Activated CD4-positive, alpha-beta T cell treated with anti-CD3 and anti-CD28 coated beads, Interleukin-10, Interleukin-2, amounts not matched to agents 100 ng/mL and 50 ng/mL, durations not matched to agents 16 hours and 8 hours (primary cell): ENCODE measurements at regions not wholly inside any gene's neighbourhood (a gene's known extent, or its start where the extent isn't known, plus 50 kb on each side); places are given as distances from the start of the nearest gene placed in this dataset.
"Not testable (repeated sequence)": the region's sequence is repeated elsewhere in the genome, so short reads cannot be mapped to it uniquely, and the experiment has no call there.

Experiments
- DNase-seq: peaks from one replicate; pipeline ENCODE4 v3.0.0-alpha.2; 2020

DNA sequence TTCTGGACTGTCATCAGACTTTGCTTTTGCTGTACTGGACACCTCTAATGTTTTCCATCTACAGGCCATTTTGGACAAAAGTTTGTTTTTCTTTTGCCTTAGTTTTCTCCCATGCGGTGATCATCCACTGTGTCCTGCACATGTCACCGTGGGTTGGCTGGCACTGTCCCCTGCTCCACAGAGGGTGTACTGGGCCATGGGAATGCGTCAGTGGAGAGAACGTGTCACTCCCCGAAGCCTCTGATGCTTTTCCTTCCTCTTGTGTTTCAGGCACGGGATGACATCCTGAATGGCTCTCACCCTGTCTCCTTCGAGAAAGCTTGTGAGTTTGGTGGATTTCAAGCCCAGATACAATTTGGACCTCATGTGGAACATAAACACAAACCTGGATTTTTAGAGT is 385.0 kb upstream of the TPM1 start:
- DNase-seq = not testable (repeated sequence)

GRCh38 chr15:62658498-62658897 is 384.0 kb upstream of the TPM1 start:
- DNase-seq = peak; percentile 68

- DNase-seq = no peak
These were observed 379.0 kb upstream of the TPM1 start for GRCh38 chr15:62663547-62663946.

GRCh38 chr15:62665449-62665848 is 377.1 kb upstream of the TPM1 start:
- DNase-seq = no peak

GRCh38 chr15:62666046-62666445 is 376.5 kb upstream of the TPM1 start:
- DNase-seq = no peak

DNA sequence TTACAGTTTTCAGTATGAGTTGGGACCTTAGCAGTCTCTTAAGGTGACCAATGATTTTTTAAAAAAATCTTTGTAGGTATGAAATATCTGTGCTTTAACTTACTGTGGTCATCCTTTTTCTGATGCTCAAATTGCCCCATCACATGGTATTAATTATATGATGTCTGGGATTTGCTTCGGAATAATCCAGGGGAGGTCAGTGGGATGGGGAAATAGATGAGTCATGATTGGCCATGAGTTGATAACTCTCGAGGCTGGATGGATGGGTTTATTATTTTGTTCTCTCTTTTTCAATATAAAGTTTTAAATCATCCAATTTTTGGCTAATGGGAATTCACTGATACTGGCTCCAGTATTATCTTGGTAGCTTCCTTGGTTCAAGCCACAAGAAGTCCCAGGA is 370.3 kb upstream of the TPM1 start:
- DNase-seq = no peak

DNA sequence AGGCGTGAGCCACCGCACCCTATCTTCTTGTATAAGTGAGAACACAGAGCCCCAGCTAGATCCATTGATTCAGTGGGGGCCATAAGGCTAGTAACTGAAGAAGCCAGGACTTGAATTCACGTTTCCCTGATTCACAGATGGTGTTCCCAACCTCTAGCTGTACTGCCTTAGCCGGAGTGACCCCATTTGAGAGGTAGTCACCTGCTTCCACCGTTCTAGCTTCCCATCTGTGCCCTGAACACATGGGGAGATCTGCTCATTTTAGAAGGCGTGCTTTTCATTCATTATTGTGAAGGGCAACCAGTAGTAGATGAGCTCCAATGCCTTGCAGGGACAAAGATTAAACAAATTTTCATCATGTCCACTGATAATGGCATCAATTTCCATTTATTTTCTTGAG is 365.7 kb upstream of the TPM1 start:
- DNase-seq = no peak

DNA sequence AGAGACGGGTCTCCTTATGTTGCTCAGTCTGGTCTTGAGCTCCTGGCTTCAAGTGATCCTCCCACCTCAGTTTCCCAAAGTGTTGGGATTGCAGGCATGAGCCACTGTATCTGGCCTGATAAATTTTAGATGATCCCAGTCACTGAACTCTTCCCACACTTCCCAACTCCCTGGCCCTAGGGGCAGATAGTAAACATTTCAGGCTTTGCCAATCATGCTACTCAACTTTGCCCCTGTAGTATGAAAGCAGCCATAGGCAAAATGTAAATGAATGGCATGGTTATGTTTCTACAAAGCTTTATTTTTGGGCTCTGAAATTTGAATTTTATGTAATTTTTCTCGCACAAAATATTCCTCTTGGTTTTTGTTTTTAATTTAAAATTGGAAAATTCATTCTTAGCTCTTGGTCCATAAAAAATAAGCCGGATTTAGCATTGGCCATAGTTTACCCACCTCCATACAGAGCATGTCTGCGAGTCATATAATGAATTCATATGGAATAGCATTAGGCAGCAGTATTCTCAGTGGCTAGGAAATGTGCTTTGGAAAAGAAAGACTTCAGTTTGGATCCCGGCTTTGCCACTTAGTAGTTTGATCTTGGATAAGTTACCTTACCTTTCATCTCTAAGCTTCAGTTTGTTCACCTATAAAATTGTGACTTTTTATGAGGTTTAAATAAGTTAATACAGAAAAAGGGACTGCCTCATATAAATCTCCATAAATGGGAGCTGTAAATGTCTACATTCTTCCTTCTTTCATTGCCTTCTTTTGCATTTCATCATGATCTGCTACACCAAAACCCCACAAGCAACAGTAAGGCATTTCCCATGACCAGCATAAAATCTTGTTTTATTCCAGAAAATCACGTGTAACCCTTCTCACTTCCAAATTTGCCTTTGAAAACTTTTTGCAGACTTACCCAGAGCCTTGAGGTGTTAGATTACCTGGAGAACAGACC is 360.3 kb upstream of the TPM1 start:
- no peak for DNase-seq

DNA sequence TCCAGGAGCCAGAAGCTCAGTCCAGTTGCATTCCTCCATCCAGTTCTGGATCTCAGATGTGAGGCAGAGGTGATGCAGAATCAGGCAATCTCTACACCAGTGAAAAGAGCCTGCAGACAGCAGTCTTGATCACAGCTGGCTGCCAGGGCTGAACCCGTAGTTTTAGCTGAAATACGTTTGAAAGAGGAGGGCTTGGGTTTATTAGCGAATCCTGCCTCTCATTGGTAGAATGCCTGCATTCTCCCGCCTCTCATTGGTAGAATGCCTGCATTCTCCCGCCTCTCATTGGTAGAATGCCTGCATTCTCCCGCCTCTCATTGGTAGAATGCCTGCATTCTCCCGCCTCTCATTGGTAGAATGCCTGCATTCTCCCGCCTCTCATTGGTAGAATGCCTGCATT is 359.4 kb upstream of the TPM1 start:
- DNase-seq = not testable (repeated sequence)

GRCh38 chr15:62684123-62684808 is 358.3 kb upstream of the TPM1 start:
- DNase-seq = no peak

DNA sequence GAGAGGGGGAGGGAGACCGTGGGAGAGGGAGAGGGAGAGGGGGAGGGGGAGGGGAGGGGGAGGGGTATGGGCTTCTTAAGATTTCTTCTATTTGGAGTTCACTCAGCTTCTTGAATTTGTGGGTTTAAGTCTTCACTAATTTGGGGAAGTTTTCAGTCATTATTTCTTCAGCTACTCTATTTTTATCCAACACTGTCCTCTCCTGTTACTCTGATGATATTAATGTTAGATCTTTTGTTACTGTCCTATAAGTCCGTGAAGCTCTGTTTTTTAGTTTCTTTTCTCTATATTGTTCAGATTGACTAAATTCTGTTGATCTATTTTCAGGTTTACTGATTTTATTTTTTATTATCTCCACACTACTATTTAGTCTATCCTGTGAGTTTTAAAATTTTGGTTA is 351.5 kb upstream of the TPM1 start:
- no peak for DNase-seq

DNA sequence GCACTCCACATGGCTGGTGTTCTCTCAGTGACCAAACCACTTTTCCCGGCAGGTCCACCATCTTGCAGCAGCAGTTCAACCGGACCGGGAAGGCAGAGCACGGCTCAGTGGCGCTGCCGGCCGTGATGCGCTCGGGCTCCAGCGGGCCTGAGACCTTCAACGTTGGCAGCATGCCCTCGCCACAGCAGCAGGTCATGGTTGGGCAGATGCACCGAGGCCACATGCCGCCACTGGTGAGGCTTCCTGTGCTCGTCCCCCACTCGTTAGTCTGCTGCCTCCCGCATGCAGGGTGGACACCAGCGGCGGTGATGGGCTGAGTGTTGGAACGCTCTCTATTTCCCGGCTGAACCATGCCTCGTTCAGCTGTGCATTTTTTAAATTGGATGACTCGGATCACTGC is 344.9 kb upstream of the TPM1 start:
- no peak for DNase-seq

GRCh38 chr15:62698646-62699045 is 343.9 kb upstream of the TPM1 start:
- DNase-seq = no peak

DNA sequence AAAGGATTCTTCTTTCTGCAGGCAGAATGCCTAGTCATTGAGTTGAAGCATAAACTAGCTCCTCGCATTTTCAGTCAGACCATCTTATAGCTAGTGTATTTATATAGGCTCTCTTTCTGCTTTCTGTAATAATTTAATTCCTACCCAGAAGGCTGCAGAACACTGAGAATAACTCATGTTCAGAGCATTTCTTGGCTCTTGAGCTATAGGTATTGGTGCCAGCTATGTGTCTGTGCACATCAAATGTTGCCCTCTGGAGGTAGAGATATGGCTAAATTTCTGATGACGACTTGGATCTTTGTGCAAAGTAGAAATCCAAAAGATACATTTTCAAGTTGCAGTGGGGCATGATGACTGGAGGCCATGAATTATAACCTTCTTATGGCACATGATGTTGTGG is 336.2 kb upstream of the TPM1 start:
- DNase-seq = no peak

- no peak for DNase-seq
These were observed 334.1 kb upstream of the TPM1 start for GRCh38 chr15:62708470-62708869.

DNA sequence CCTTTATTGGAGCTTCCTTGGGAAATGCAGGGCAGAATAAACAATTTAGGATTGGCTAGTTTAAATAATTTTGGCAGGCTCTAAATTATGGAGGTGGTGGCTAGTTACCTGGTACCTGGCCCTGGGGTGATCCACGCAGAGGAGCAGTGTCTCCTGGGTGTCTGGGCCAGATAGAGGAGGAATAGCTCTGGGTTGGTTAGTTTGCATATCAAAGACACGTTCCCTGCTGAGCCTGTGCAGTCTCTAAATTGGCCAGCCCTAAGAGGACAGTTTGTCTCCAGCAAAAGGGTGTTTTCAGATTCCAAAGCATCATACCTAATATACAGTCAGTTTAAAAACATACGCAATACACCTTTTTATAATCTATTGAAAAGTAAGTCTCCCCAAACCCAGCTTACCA is 333.3 kb upstream of the TPM1 start:
- DNase-seq = no peak

GRCh38 chr15:62711691-62712454 is 330.7 kb upstream of the TPM1 start:
- DNase-seq = peak; percentile 59

DNA sequence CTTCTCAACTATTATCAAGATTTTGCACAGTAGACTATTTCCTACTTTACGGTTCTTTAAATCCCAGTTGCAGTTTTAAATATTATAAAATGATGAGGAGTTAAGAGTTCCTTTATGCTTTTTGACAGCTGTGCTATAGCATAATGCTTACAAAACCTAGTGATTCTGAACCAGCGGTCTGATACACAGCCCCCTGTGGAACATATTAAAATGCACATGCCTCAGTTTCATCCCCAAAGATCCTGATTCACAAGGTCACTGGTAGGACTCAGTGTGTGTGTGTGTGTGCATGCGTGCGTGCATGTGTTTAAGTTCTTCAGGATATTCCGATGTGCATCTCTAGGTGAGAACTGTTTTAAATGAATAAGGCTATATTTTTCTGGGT is 330.1 kb upstream of the TPM1 start:
- no peak for DNase-seq

- no peak for DNase-seq
These were observed 326.6 kb upstream of the TPM1 start for GRCh38 chr15:62715946-62716345.

GRCh38 chr15:62717496-62717895 is 325.1 kb upstream of the TPM1 start:
- DNase-seq = no peak

DNA sequence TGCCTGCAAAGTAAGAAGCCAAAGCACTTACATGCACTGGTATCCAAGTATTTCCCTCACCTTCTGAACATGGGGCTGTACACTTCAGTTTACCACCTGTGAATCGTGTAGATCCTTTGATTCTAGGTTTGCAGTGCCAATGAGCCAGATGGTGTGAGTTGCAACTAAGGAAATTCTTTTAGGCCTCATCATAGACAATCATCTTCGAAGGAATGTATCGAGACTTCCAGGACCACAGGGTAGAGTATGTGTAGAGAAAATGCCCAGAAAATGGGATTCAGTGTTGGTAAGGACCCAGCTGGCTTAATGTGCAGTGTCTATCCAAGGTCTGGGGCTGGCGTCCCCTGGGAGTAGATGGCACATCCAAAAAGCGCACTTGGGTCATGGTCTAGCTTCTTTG is 323.2 kb upstream of the TPM1 start:
- no peak for DNase-seq

DNA sequence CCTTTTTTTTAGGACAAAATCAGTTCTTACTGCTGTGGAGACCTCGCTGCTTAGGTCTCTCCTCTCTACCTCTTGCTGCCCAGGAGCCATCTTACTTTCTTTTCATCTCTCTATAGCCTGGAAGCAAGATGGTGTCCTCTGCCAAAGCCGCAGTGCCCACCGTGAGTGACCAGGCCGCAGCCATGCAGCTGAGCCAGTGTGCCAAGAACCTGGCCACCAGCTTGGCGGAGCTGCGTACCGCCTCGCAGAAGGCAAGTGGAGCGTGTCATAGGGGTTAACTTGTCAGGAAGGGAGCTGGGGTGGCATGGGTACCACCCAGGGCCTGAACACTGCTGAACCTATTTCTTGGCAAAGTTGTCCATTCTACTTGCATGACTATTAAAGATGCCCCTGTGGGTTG is 320.3 kb upstream of the TPM1 start:
- DNase-seq = no peak

- DNase-seq = no peak
These were observed 316.1 kb upstream of the TPM1 start for GRCh38 chr15:62726461-62726860.

GRCh38 chr15:62727501-62727900 is 315.0 kb upstream of the TPM1 start:
- no peak for DNase-seq
